NT2/D1 (cell line): ENCODE measurements at regions not wholly inside any gene's neighbourhood (a gene's known extent, or its start where the extent isn't known, plus 50 kb on each side); places are given as distances from the start of the nearest gene placed in this dataset.

Experiments
- DNase-seq: peaks from one replicate; pipeline ENCODE4 v3.0.0-alpha.2; 2011; ENCODE audit warnings: low read depth, low spot score
- H3K27me3 ChIP-seq: 2 replicates; pipeline ENCODE4 v1.6.0; 2011; ENCODE audit warnings: mild to moderate bottlenecking; ENCODE audit not compliant: insufficient read length, insufficient read depth
- H3K36me3 ChIP-seq: 2 replicates; pipeline ENCODE4 v1.6.1; 2011; ENCODE audit warnings: mild to moderate bottlenecking, low read length, mixed read lengths; ENCODE audit not compliant: insufficient read depth, insufficient read length
- H3K4me1 ChIP-seq: 2 replicates; pipeline ENCODE4 v1.5.1; 2011; ENCODE audit not compliant: insufficient read depth, insufficient read length
- H3K4me3 ChIP-seq: 2 replicates; pipeline ENCODE4 v1.5.1; 2011; ENCODE audit warnings: low read depth; ENCODE audit not compliant: insufficient read length
- H3K9ac ChIP-seq: 2 replicates; pipeline ENCODE4 v1.6.0; 2011; ENCODE audit warnings: low read depth; ENCODE audit not compliant: insufficient read length
- H3K9me3 ChIP-seq: 2 replicates; pipeline ENCODE4 v1.5.1; 2011; ENCODE audit warnings: mild to moderate bottlenecking, low read length; ENCODE audit not compliant: insufficient read depth
- SUZ12 ChIP-seq: IDR thresholded peaks from 2 replicates; pipeline ENCODE4 v1.6.1; 2011; ENCODE audit not compliant: insufficient read length, insufficient read depth; ENCODE audit errors: extremely low read depth
- YY1 ChIP-seq: IDR thresholded peaks from 2 replicates; pipeline ENCODE4 v1.6.1; 2011; ENCODE audit not compliant: insufficient read length, insufficient read depth
- ZNF274 ChIP-seq: IDR thresholded peaks from 2 replicates; pipeline ENCODE4 v1.6.1; 2011; ENCODE audit warnings: mild to moderate bottlenecking, low read depth, low read length

DNA sequence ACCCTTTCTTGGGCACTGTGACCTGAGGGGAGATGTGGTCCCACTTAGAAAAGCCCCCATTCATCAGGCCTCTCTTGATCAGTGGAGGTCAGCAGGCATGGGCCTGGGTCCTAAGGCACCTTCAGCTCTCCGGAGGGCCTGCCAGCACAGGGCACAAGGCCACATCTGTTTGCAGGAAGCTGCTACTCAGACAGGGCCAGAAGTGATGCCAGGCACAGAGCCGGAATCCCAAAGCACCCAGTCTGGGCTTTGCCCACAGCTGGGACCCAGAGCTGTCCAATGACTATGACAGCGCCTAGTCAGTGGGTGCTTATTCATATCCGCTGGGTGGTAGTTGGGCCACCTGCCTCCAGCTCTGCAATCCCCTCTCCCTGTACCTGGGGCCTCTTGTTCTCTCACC is 63.2 kb upstream of the ELN start:
- H3K27me3 ChIP-seq: no peaks in the 10 kb centered on the region
- no peaks in the 10 kb centered on the region for H3K36me3 ChIP-seq
- H3K9ac ChIP-seq: no peak overlapping the region
- H3K4me1 ChIP-seq: no peaks in the 10 kb centered on the region
- no peak for DNase-seq
- TF ChIP-seq YY1 (no peak), ZNF274 (no peak), SUZ12 (no peak)
- no peak overlapping the region for H3K4me3 ChIP-seq
- peaks cover 5% of the 10 kb centered on the region; the same call in 1 of the 2 replicates for H3K9me3 ChIP-seq

DNA sequence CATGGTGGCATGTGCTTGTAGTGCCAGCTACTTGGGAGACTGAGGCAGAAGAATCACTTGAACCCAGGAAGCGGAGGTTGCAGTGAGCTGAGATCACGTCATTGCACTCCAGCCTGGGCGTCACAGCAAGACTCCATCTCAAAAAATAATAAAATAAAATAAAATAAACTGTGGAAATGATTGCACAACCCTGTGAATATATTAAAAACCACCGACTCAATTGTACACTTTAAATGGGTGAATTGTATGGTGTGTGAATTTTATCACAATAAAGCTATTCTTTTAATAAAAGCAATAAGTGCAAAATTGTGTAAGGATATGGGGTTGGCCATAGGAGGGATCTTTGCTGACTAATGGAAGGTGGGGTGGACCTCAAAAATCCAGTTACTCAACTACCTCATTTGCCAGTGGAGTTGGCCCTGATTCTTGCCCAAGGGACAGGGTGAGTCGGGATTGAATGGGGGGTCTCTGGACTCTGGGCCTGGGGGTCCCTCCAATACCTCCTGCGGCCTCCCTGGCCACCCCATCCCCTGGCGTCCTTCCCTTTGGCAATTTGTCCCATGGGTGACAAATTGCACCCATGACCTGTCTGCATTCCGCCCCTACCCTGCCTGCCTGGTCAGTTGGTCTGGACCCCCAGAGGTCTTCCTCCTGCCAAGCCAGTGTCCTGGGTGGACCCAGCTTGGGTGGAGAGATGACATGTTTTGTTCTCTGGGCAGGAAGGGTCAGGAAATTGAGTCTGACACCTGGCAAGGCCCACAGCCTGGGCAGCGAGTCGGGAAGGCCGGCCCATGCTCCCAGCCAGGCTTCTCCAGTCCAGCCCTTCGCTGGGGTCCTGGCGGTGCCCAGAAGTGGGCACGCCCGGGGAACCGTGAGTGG is 61.7 kb upstream of the ELN start:
- H3K9me3 ChIP-seq: peaks cover 5% of the 10 kb centered on the region; the same call in 1 of the 2 replicates
- no peak for TF ChIP-seq YY1
- no peak for TF ChIP-seq ZNF274
- no peak for TF ChIP-seq SUZ12
- H3K4me3 ChIP-seq: no peak overlapping the region
- H3K27me3 ChIP-seq: no peaks in the 10 kb centered on the region
- no peak overlapping the region for H3K9ac ChIP-seq
- H3K36me3 ChIP-seq: no peaks in the 10 kb centered on the region
- DNase-seq: no peak
- no peaks in the 10 kb centered on the region for H3K4me1 ChIP-seq

DNA sequence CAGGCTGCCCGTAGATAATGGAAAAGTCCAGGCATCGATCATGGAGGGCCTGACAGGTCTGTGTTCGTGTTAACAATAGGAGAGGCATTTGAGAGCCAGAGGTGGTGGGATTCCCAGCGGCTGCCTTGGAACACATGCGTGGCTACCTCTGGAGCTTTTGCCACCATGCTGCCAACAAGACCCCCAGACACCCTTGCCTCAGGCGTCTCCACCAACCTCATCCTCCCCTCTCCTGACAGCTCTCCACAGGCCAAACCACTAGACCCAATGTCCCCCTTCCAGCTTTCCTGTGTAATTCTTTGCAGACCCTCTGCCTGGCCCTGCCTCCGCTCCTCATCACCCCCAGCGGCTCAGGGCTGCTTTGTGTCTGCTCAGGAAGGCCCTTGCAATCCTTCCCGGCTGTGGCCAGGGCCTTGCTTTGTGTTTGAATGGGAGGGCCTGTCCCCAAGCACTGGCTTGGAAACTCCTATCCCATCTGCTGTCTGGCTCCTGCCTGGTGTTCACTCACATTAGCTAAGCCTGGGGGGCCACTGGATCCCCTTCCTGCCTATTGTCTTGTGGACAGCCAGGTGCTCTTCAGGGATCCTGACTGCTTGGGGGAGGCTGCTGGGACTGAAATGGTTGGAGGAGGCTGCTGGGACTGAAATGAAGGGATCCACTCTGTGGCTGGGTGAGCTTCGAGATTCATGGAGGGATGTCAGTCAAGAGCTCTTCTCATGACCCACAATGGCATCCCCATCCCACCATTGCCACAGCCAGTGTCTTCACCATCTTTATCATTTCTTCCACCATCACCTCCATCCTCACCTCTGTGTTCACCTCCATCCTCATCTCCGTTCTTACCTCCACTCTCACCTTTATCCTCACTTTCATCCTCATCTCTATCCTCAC is 60.8 kb upstream of the ELN start:
- H3K9ac ChIP-seq: no peak overlapping the region
- TF ChIP-seq YY1 (no peak), ZNF274 (no peak), SUZ12 (no peak)
- H3K27me3 ChIP-seq: no peaks in the 10 kb centered on the region
- no peaks in the 10 kb centered on the region for H3K36me3 ChIP-seq
- H3K4me3 ChIP-seq: no peak overlapping the region
- H3K4me1 ChIP-seq: no peaks in the 10 kb centered on the region
- DNase-seq: no peak
- H3K9me3 ChIP-seq: peaks cover 5% of the 10 kb centered on the region; the same call in 1 of the 2 replicates

DNA sequence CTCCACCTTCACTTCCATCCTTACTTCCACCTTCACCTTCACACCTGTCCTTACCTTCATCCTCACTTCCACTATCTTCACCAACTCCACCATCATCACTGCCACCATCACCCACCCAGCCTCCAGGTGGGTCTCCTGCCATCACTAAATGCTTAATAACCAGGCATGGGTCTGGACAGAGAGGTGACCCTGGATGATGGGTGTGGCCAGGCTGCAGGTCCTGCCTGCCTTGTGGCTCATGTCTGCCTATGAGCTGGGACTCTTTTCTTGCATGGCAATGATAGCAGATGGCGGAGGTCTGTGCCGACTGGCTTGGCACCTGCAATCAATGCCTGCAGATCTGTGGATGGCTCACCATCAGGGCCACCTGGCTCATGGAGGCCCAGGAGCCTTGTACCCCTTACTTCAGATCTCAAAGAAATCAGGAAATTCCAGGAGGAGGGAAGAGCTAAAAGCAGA is 60.1 kb upstream of the ELN start:
- Histone ChIP-seq H3K27me3 (no peaks in the 10 kb centered on the region), H3K4me1 (no peaks in the 10 kb centered on the region), H3K36me3 (no peaks in the 10 kb centered on the region), H3K9me3 (peaks cover 5% of the 10 kb centered on the region; the same call in 1 of the 2 replicates), H3K9ac (no peak overlapping the region), H3K4me3 (no peak overlapping the region)
- DNase-seq: no peak
- no peak for TF ChIP-seq YY1
- TF ChIP-seq ZNF274: no peak
- TF ChIP-seq SUZ12: no peak

DNA sequence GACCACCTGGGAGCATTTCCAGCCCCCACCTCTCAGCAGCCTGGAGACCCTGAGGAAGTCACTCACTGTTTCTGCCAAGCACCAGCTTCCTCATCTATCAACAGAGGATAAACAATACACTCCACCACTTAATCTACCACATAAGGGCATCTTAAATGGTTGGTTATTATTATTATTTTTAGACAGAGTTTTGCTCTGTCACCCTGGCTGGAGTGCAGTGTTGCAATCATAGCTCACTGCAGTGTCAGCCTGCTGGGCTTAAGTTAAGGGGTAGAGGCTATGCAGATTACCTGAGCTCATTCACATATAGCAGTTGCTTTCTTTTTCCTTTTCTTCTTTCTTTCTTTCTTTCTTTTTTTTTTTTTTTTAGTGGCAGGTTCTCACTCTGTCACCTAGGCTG is 59.5 kb upstream of the ELN start:
- Histone ChIP-seq H3K27me3 (no peaks in the 10 kb centered on the region), H3K4me1 (no peaks in the 10 kb centered on the region), H3K9ac (no peak overlapping the region), H3K36me3 (no peaks in the 10 kb centered on the region), H3K9me3 (peaks cover 2% of the 10 kb centered on the region; the same call in 1 of the 2 replicates), H3K4me3 (no peak overlapping the region)
- no peak for DNase-seq
- TF ChIP-seq YY1 (no peak), SUZ12 (no peak), ZNF274 (no peak)

DNA sequence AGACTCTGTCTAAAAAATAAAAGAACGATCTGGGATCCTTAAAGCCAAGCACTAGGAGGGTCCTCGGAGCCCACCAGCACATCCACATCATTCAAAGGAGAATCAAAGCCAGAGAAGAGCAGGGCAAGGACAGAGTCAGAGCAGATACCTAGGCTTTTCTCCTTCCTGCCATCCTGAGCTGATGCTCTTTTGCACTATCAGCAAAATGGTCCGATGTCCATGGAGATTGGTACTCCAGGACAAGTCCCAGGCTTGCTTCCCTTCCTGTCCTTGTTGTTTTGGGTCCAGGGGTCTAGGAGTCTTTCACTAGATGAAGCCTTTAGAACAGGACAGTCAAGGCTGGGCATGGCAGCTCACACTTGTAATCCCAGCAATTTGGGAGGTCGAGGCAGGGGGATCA is 58.0 kb upstream of the ELN start:
- Histone ChIP-seq H3K9ac (no peak overlapping the region), H3K27me3 (no peaks in the 10 kb centered on the region), H3K4me1 (no peaks in the 10 kb centered on the region), H3K9me3 (no peaks in the 10 kb centered on the region), H3K36me3 (no peaks in the 10 kb centered on the region), H3K4me3 (no peak overlapping the region)
- TF ChIP-seq YY1 (no peak), ZNF274 (no peak), SUZ12 (no peak)
- DNase-seq: no peak

DNA sequence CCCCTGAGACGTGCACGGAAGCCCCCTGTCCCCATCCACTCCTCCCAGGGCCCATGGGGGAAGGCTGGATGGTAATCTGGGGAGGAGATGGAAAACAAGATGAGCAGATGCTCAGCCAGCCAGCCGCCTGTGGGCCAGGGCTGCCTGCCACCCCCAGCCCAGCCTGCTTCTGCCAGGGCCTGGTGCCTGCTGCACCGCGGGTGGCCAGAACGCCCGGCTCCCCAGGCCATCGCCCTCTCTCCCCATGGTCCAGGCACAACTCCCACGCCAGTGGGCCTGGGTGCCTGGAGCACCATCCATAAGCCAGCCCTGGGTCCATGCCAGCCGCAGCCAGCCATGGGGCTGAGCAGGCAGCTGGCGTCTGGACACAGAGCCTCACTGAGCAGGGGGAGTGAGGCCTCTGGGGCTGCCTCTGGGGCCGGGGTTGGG is 57.2 kb upstream of the ELN start:
- DNase-seq: no peak
- Histone ChIP-seq H3K9ac (no peak overlapping the region), H3K9me3 (no peaks in the 10 kb centered on the region), H3K4me1 (no peaks in the 10 kb centered on the region), H3K27me3 (no peaks in the 10 kb centered on the region), H3K4me3 (no peak overlapping the region), H3K36me3 (no peaks in the 10 kb centered on the region)
- TF ChIP-seq YY1: no peak
- no peak for TF ChIP-seq ZNF274
- no peak for TF ChIP-seq SUZ12
